HepG2 (cell line): ENCODE measurements at regions not wholly inside any gene's neighbourhood (a gene's known extent, or its start where the extent isn't known, plus 50 kb on each side); places are given as distances from the start of the nearest gene placed in this dataset.

Source experiments
- ATAC-seq: fragments of 200-7000 bp; cut with Tn5 transposase; 3 replicates; pipeline ENCODE4 v1.9.1; 2020; ENCODE audit warnings: mild to moderate bottlenecking, moderate library complexity
- BruUV-seq: library from RNA; stranded (reverse); fragments of 400-500 nt; replicated peaks from 2 replicates; lab custom pipeline; 2021; lab: Mats Ljungman, UMichigan
- CTCF ChIA-PET: fragments of 300-600 bp; formaldehyde crosslinking; extraction: SDS; loops from one replicate; lab custom pipeline; 2021; ENCODE audit warnings: low total read pairs, inconsistent platforms, low intra/inter-chr PET ratio; lab: Yijun Ruan, JAX
- POLR2A ChIA-PET: fragments of 350-600 bp; sonication (Branson Sonifier 250); formaldehyde crosslinking; loops from one replicate; lab custom pipeline; 2020; ENCODE audit warnings: antibody characterized with exemption, inconsistent platforms; lab: Yijun Ruan, JAX
- DNase-seq: peaks from one replicate; pipeline ENCODE4 v3.0.0-alpha.2; 2015; ENCODE audit warnings: low spot score
- FAIRE-seq: peaks from 3 replicates; lab custom pipeline; 2011; peaks lifted over from hg19 to GRCh38; lab: Jason Lieb, UNC
- H2AFZ ChIP-seq: one replicate; pipeline ENCODE4 v1.6.1; 2011; ENCODE audit warnings: low read length, inconsistent platforms
- H3K27ac ChIP-seq: fragments of 300-600 bp; 3 replicates; pipeline ENCODE4 v1.8.0; 2011; ENCODE audit warnings: mixed run types, mild to moderate bottlenecking, mixed read lengths, low read length, inconsistent platforms; ENCODE audit not compliant: insufficient read depth; ENCODE audit errors: extremely low read length
- H3K27me3 ChIP-seq, 2 experiments: fragments of 200-600 bp in 1 of 2; 2 replicates in 1 of 2; 3 replicates in 1 of 2; pipeline versions ENCODE4 v1.6.0 to v1.8.0; 2011; ENCODE audit warnings: low read length in 2 of 2, mild to moderate bottlenecking in 2 of 2, moderate library complexity in 2 of 2, inconsistent platforms in 1 of 2; ENCODE audit not compliant: insufficient read depth in 2 of 2, control insufficient read depth in 1 of 2
- H3K36me3 ChIP-seq, 2 experiments: fragments of 200-600 bp in 1 of 2; replicated peaks in 1 of 2; 2 replicates in 1 of 2; 3 replicates in 1 of 2; pipeline versions ENCODE4 v1.5.1 to v1.8.0; 2011; ENCODE audit warnings: low read length in 2 of 2, inconsistent platforms in 1 of 2; ENCODE audit not compliant: insufficient read depth in 2 of 2, control insufficient read depth in 1 of 2
- H3K4me1 ChIP-seq: 2 replicates; pipeline ENCODE4 v1.5.1; 2012; ENCODE audit warnings: low read length, inconsistent platforms; ENCODE audit not compliant: insufficient read depth
- H3K4me2 ChIP-seq: 2 replicates; pipeline ENCODE4 v1.6.0; 2011; ENCODE audit warnings: low read depth, low read length, inconsistent platforms
- H3K4me3 ChIP-seq, 3 experiments: fragments of 200-600 bp in 1 of 3; sonication (generic), shearing (Covaris generic) in 1 of 3; replicated peaks in 1 of 3; 2 replicates each; pipeline ENCODE4 v1.5.1; 2011 to 2016; ENCODE audit warnings: low read length in 3 of 3, inconsistent platforms in 2 of 3, low read depth in 2 of 3, mild to moderate bottlenecking in 2 of 3, control low read depth in 1 of 3, mixed read lengths in 1 of 3; ENCODE audit not compliant: insufficient read depth in 1 of 3
- H3K79me2 ChIP-seq: one replicate; pipeline ENCODE4 v1.6.1; 2011; ENCODE audit warnings: low read length, inconsistent platforms; ENCODE audit not compliant: insufficient read depth
- H3K9ac ChIP-seq: 2 replicates; pipeline ENCODE4 v1.6.0; 2011; ENCODE audit warnings: mild to moderate bottlenecking, low read depth, low read length, inconsistent platforms; ENCODE audit not compliant: insufficient read depth
- H3K9me3 ChIP-seq: 2 replicates; pipeline ENCODE4 v1.5.1; 2012; ENCODE audit warnings: mild to moderate bottlenecking, low read length
- H4K20me1 ChIP-seq: 2 replicates; pipeline ENCODE4 v1.6.0; 2011; ENCODE audit warnings: inconsistent platforms, mild to moderate bottlenecking, low read length, moderate library complexity; ENCODE audit not compliant: insufficient read depth
- BHLHE40 ChIP-seq: IDR thresholded peaks from 2 replicates; pipeline ENCODE4 v1.6.1; 2011; ENCODE audit warnings: low read length, improper control_type of control experiment
- LCORL ChIP-seq, 2 experiments: fragments of 450-650 bp in 1 of 2; sonication (generic) in 1 of 2; formaldehyde crosslinking in 1 of 2; IDR thresholded peaks; 2 replicates each; pipeline versions ENCODE4 v1.5.0 to v1.6.1; 2017 to 2020; ENCODE audit warnings: antibody characterized with exemption in 1 of 2, missing genetic modification reagents in 1 of 2
- MLLT10 ChIP-seq: sonication (generic); formaldehyde crosslinking; IDR thresholded peaks from 2 replicates; pipeline ENCODE4 v1.4.0; 2020; ENCODE audit warnings: missing genetic modification reagents
- NCOA1 ChIP-seq: sonication (generic); formaldehyde crosslinking; IDR thresholded peaks from 2 replicates; pipeline ENCODE4 v1.9.0; 2021; ENCODE audit warnings: missing genetic modification reagents
- YEATS4 ChIP-seq: sonication (generic); formaldehyde crosslinking; IDR thresholded peaks from 2 replicates; pipeline ENCODE4 v1.4.0; 2020; ENCODE audit warnings: missing genetic modification reagents, borderline replicate concordance
- ZBTB1 ChIP-seq: sonication (generic); formaldehyde crosslinking; IDR thresholded peaks from 2 replicates; pipeline ENCODE4 v1.4.0; 2020; ENCODE audit warnings: missing genetic modification reagents, borderline replicate concordance
- ZNF782 ChIP-seq: sonication (generic); formaldehyde crosslinking; IDR thresholded peaks from 2 replicates; pipeline ENCODE4 v1.4.0; 2020; ENCODE audit warnings: missing genetic modification reagents, mild to moderate bottlenecking, borderline replicate concordance
- WGBS: methylation state at CpG from one replicate; pipeline ENCODE4 v1.1.6; 2017; ENCODE audit warnings: low lambda C conversion rate; 5-methylcytosine and 5-hydroxymethylcytosine counted together
- in situ Hi-C: cut with HindIII; loops from 2 replicates; pipeline ENCODE4 v1.10.0; 2017; ENCODE audit warnings: low pct_unique_long_range_greater_than_20kb; ENCODE audit not compliant: extremely low pct_ligation_motif_present
- intact Hi-C: fragments of 100-400 bp; cut with micrococcal nuclease; formaldehyde crosslinking; loops from one replicate; pipeline ENCODE4 v1.10.0; 2022; ENCODE audit not compliant: unreplicated experiment
- TF ChIP-seq, protein P1 (sequence below): sonication (generic); formaldehyde crosslinking; IDR thresholded peaks from 2 replicates; pipeline ENCODE4 v1.4.0; 2020; ENCODE audit warnings: missing genetic modification reagents, mild to moderate bottlenecking, borderline replicate concordance
- TF ChIP-seq, protein P2 (sequence below): sonication (generic); formaldehyde crosslinking; IDR thresholded peaks from 2 replicates; pipeline ENCODE4 v1.4.0; 2020; ENCODE audit warnings: mild to moderate bottlenecking, missing genetic modification reagents
- TF ChIP-seq, protein P3 (sequence below): sonication (generic); formaldehyde crosslinking; IDR thresholded peaks from 2 replicates; pipeline ENCODE4 v1.5.0; 2020; ENCODE audit warnings: missing genetic modification reagents
- TF ChIP-seq, protein P4 (sequence below): IDR thresholded peaks from 2 replicates; pipeline ENCODE4 v1.6.1; 2016; ENCODE audit warnings: missing biosample characterization, missing genetic modification reagents, low read depth
- TF ChIP-seq, protein P5 (sequence below): sonication (generic); formaldehyde crosslinking; IDR thresholded peaks from 2 replicates; pipeline ENCODE4 v1.4.0; 2020; ENCODE audit warnings: missing genetic modification reagents
- TF ChIP-seq, protein P6 (sequence below): sonication (generic); formaldehyde crosslinking; IDR thresholded peaks from 2 replicates; pipeline ENCODE4 v1.8.0; 2022; ENCODE audit warnings: mild to moderate bottlenecking, missing genetic modification reagents

DNA sequence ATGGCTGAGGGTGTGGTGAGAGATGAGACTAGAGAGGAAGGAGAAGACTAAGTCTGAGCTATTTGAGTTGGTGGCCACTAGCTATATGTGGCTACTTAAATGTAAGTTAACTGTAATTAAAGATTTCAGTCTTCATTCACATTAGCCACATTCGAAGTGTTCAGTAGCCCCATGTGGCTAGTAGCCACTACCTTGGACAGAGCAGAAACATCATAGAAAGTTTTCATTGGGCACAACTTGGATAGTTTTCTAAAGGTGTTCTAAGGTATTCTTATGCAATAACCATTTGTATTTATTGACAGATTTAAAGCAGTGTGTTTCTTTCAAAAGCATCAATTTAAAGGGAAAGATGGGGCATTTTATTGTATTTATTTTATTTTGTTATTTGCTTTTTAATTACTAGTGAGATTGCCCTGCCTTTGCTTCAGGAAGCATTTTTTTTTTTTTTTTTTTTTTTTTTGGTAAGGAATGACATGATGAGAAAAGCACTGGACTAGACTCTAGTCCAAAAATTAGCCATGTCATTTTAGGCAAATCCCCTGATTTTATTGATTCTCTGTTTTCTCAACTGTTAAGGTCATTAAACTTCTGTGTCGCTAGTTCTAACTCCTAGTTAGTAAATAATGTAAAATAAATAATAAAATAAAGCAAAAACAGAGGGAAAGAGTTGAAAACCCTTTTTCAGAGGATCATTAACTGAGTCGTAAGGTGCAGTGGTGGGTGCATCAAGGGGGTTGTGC is 153.0 kb upstream of the ROBO2 start:
- ATAC-seq (no peak), FAIRE-seq (no peak), DNase-seq (no peak)
- no peaks in the 10 kb centered on the region for H3K4me1 ChIP-seq
- no peaks in the 10 kb centered on the region for H4K20me1 ChIP-seq
- H3K9ac ChIP-seq: no peak overlapping the region
- no TSS peak for BruUV-seq
- H2AFZ ChIP-seq: no peak overlapping the region
- CTCF ChIA-PET: no interaction called here
- no peaks in the 10 kb centered on the region for H3K36me3 ChIP-seq
- H3K27ac ChIP-seq: no peak overlapping the region
- H3K9me3 ChIP-seq: no peaks in the 10 kb centered on the region
- 22% methylated on average over 3 of the region's 3 CpGs for WGBS
- POLR2A ChIA-PET: no interaction called here
- in situ Hi-C loops: no loop called here
- H3K79me2 ChIP-seq: no peaks in the 10 kb centered on the region
- H3K4me2 ChIP-seq: no peak overlapping the region
- H3K27me3 ChIP-seq: no peaks in the 10 kb centered on the region; a peak in 1 of 5 replicates
- intact Hi-C loops: no loop called here
- H3K4me3 ChIP-seq: no peak overlapping the region
- no peak for TF ChIP-seq YEATS4
- TF ChIP-seq, protein P1, sequence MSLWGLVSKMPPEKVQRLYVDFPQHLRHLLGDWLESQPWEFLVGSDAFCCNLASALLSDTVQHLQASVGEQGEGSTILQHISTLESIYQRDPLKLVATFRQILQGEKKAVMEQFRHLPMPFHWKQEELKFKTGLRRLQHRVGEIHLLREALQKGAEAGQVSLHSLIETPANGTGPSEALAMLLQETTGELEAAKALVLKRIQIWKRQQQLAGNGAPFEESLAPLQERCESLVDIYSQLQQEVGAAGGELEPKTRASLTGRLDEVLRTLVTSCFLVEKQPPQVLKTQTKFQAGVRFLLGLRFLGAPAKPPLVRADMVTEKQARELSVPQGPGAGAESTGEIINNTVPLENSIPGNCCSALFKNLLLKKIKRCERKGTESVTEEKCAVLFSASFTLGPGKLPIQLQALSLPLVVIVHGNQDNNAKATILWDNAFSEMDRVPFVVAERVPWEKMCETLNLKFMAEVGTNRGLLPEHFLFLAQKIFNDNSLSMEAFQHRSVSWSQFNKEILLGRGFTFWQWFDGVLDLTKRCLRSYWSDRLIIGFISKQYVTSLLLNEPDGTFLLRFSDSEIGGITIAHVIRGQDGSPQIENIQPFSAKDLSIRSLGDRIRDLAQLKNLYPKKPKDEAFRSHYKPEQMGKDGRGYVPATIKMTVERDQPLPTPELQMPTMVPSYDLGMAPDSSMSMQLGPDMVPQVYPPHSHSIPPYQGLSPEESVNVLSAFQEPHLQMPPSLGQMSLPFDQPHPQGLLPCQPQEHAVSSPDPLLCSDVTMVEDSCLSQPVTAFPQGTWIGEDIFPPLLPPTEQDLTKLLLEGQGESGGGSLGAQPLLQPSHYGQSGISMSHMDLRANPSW (CRISPR knock-in tag): no peak
- TF ChIP-seq, protein P2, sequence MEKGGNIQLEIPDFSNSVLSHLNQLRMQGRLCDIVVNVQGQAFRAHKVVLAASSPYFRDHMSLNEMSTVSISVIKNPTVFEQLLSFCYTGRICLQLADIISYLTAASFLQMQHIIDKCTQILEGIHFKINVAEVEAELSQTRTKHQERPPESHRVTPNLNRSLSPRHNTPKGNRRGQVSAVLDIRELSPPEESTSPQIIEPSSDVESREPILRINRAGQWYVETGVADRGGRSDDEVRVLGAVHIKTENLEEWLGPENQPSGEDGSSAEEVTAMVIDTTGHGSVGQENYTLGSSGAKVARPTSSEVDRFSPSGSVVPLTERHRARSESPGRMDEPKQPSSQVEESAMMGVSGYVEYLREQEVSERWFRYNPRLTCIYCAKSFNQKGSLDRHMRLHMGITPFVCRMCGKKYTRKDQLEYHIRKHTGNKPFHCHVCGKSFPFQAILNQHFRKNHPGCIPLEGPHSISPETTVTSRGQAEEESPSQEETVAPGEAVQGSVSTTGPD (CRISPR knock-in tag): no peak
- no peak for TF ChIP-seq BHLHE40
- TF ChIP-seq, protein P3, sequence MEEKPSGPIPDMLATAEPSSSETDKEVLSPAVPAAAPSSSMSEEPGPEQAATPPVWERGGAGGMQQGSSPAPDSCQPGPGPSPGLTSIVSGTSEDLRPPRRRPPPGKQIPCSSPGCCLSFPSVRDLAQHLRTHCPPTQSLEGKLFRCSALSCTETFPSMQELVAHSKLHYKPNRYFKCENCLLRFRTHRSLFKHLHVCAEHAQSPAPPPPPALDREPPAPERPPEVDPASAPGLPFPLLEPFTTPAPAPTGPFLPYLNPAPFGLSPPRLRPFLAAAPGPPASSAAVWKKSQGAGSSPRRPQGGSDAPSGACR (CRISPR knock-in tag): no peak
- TF ChIP-seq ZBTB1: no peak
- TF ChIP-seq, protein P4, sequence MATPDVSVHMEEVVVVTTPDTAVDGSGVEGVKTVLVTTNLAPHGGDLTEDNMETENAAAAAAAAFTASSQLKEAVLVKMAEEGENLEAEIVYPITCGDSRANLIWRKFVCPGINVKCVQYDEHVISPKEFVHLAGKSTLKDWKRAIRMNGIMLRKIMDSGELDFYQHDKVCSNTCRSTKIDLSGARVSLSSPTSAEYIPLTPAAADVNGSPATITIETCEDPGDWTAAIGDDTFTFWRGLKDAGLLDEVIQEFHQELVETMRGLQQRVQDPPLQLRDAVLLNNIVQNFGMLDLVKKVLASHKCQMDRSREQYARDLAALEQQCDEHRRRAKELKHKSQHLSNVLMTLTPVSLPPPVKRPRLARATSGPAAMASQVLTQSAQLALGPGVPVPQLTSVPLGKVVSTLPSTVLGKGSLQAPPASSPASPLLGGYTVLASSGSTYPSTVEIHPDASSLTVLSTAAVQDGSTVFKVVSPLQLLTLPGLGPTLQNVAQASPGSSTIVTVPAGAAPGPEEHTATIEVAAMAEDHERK: no peak
- no peak for TF ChIP-seq NCOA1 (CRISPR knock-in tag)
- TF ChIP-seq MLLT10 (CRISPR knock-in tag): no peak
- TF ChIP-seq, protein P5, sequence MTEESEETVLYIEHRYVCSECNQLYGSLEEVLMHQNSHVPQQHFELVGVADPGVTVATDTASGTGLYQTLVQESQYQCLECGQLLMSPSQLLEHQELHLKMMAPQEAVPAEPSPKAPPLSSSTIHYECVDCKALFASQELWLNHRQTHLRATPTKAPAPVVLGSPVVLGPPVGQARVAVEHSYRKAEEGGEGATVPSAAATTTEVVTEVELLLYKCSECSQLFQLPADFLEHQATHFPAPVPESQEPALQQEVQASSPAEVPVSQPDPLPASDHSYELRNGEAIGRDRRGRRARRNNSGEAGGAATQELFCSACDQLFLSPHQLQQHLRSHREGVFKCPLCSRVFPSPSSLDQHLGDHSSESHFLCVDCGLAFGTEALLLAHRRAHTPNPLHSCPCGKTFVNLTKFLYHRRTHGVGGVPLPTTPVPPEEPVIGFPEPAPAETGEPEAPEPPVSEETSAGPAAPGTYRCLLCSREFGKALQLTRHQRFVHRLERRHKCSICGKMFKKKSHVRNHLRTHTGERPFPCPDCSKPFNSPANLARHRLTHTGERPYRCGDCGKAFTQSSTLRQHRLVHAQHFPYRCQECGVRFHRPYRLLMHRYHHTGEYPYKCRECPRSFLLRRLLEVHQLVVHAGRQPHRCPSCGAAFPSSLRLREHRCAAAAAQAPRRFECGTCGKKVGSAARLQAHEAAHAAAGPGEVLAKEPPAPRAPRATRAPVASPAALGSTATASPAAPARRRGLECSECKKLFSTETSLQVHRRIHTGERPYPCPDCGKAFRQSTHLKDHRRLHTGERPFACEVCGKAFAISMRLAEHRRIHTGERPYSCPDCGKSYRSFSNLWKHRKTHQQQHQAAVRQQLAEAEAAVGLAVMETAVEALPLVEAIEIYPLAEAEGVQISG: no peak
- no peak for TF ChIP-seq ZNF782 (CRISPR knock-in tag)
- TF ChIP-seq LCORL (IDR thresholded peaks at IDR 0.05): no peak
- no peak for TF ChIP-seq LCORL (CRISPR knock-in tag; IDR thresholded peaks at IDR 0.05)
- TF ChIP-seq, protein P6, sequence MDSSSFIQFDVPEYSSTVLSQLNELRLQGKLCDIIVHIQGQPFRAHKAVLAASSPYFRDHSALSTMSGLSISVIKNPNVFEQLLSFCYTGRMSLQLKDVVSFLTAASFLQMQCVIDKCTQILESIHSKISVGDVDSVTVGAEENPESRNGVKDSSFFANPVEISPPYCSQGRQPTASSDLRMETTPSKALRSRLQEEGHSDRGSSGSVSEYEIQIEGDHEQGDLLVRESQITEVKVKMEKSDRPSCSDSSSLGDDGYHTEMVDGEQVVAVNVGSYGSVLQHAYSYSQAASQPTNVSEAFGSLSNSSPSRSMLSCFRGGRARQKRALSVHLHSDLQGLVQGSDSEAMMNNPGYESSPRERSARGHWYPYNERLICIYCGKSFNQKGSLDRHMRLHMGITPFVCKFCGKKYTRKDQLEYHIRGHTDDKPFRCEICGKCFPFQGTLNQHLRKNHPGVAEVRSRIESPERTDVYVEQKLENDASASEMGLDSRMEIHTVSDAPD (CRISPR knock-in tag): no peak
